K562 (cell line): ENCODE measurements at regions not wholly inside any gene's neighbourhood (a gene's known extent, or its start where the extent isn't known, plus 50 kb on each side); places are given as distances from the start of the nearest gene placed in this dataset.

Experiments used
- ATAC-seq: fragments of 200-7000 bp; cut with Tn5 transposase; 3 replicates; pipeline ENCODE4 v1.9.1; 2020; ENCODE audit warnings: moderate library complexity
- BruUV-seq: library from RNA; stranded (reverse); fragments of 400-500 nt; replicated peaks from 2 replicates; lab custom pipeline; 2021; lab: Mats Ljungman, UMichigan
- CTCF ChIA-PET: fragments of 300-600 bp; formaldehyde crosslinking; extraction: SDS; loops from one replicate; lab custom pipeline; 2021; ENCODE audit warnings: low intra/inter-chr PET ratio; lab: Yijun Ruan, JAX
- POLR2A ChIA-PET: fragments of 300-600, 350-650 bp; sonication (Branson Sonifier 250); formaldehyde crosslinking; extraction: SDS; loops from one replicate; lab custom pipeline; 2021; ENCODE audit warnings: antibody characterized with exemption, inconsistent platforms; lab: Yijun Ruan, JAX
- DNase-seq, 4 experiments: peaks; one replicate each; pipeline versions ENCODE4 v3.0.0 to v3.0.0-alpha.2; 2011 to 2018; ENCODE audit warnings: low spot score in 3 of 4, mixed read lengths in 3 of 4; ENCODE audit errors: extremely low read depth in 1 of 4
- FAIRE-seq: peaks from 2 replicates; lab custom pipeline; 2011; peaks lifted over from hg19 to GRCh38; lab: Jason Lieb, UNC
- H2AFZ ChIP-seq: 2 replicates; pipeline ENCODE4 v1.6.0; 2011; ENCODE audit warnings: low read depth, low read length, control low read depth, inconsistent platforms
- H3K27ac ChIP-seq: fragments of 200-600 bp; 3 replicates; pipeline ENCODE4 v1.8.0; 2011; ENCODE audit warnings: low read depth, mild to moderate bottlenecking, control low read depth, inconsistent platforms, low read length, moderate library complexity, mixed read lengths; ENCODE audit errors: extremely low read depth
- H3K27me3 ChIP-seq, 2 experiments: fragments of 300-600 bp in 1 of 2; 2 replicates in 1 of 2; 3 replicates in 1 of 2; pipeline versions ENCODE4 v1.6.0 to v1.8.0; 2011; ENCODE audit warnings: inconsistent platforms in 2 of 2, low read length in 2 of 2, mild to moderate bottlenecking in 1 of 2, mixed read lengths in 1 of 2, moderate library complexity in 1 of 2; ENCODE audit not compliant: control insufficient read depth in 2 of 2, insufficient read depth in 2 of 2
- H3K36me3 ChIP-seq: fragments of 300-600 bp; 3 replicates; pipeline ENCODE4 v1.8.0; 2011; ENCODE audit warnings: mild to moderate bottlenecking, low read length, inconsistent platforms; ENCODE audit not compliant: control insufficient read depth, insufficient read depth
- H3K4me1 ChIP-seq, 2 experiments: fragments of 200-600 bp in 1 of 2; replicated peaks in 1 of 2; 2 replicates in 1 of 2; 3 replicates in 1 of 2; pipeline versions ENCODE4 v1.5.1 to v1.8.0; 2011; ENCODE audit warnings: inconsistent platforms in 2 of 2, low read length in 2 of 2, mild to moderate bottlenecking in 1 of 2, mixed read lengths in 1 of 2, moderate library complexity in 1 of 2; ENCODE audit not compliant: control insufficient read depth in 2 of 2, insufficient read depth in 2 of 2
- H3K4me2 ChIP-seq: 2 replicates; pipeline ENCODE4 v1.6.1; 2011; ENCODE audit warnings: low read length, control low read depth, inconsistent platforms, mixed read lengths; ENCODE audit not compliant: insufficient read depth
- H3K4me3 ChIP-seq: fragments of 200-600 bp; sonication (generic), shearing (Covaris generic); 2 replicates; pipeline ENCODE4 v1.5.1; 2016; ENCODE audit warnings: control low read depth, inconsistent platforms
- H3K79me2 ChIP-seq: fragments of 200-600 bp; 3 replicates; pipeline ENCODE4 v1.8.0; 2011; ENCODE audit warnings: low read length, inconsistent platforms; ENCODE audit not compliant: control insufficient read depth, insufficient read depth
- H3K9ac ChIP-seq, 2 experiments: 2 replicates each; pipeline versions ENCODE4 v1.6.0 to v1.6.1; 2011; ENCODE audit warnings: low read depth in 2 of 2, low read length in 2 of 2, control low read depth in 1 of 2, inconsistent platforms in 1 of 2, mild to moderate bottlenecking in 1 of 2, mixed read lengths in 1 of 2; ENCODE audit not compliant: insufficient read depth in 1 of 2
- H3K9me1 ChIP-seq: one replicate; pipeline ENCODE4 v1.6.0; 2011; ENCODE audit warnings: inconsistent platforms, mild to moderate bottlenecking, low read length, moderate library complexity; ENCODE audit not compliant: control insufficient read depth, insufficient read depth
- H3K9me3 ChIP-seq: replicated peaks from 2 replicates; pipeline ENCODE4 v1.5.1; 2011; ENCODE audit warnings: low read depth, low read length, inconsistent platforms; ENCODE audit not compliant: control insufficient read depth, insufficient read depth
- H4K20me1 ChIP-seq: replicated peaks from 2 replicates; pipeline ENCODE4 v1.6.1; 2011; ENCODE audit warnings: low read length, inconsistent platforms, mixed read lengths; ENCODE audit not compliant: control insufficient read depth, insufficient read depth
- BACH1 ChIP-seq: fragments of 200-800 bp; sonication (Bioruptor generic); IDR thresholded peaks from 2 replicates; pipeline ENCODE4 v1.6.1; 2016; ENCODE audit warnings: missing genetic modification characterization, missing compliant biosample characterization
- CTBP1 ChIP-seq: fragments of 450-650 bp; IDR thresholded peaks from 2 replicates; pipeline ENCODE4 v1.6.1; 2016; ENCODE audit warnings: borderline replicate concordance
- L3MBTL2 ChIP-seq: fragments of 450-650 bp; IDR thresholded peaks from 2 replicates; pipeline ENCODE4 v1.6.1; 2016; ENCODE audit warnings: mild to moderate bottlenecking, moderate library complexity
- MEIS2 ChIP-seq: fragments of 450-650 bp; IDR thresholded peaks from 2 replicates; pipeline ENCODE4 v1.6.1; 2014; ENCODE audit warnings: mild to moderate bottlenecking; ENCODE audit not compliant: partially characterized antibody
- NCOR1 ChIP-seq: fragments of 450-650 bp; IDR thresholded peaks from 2 replicates; pipeline ENCODE4 v1.6.1; 2016; ENCODE audit warnings: mild to moderate bottlenecking, moderate library complexity
- ZSCAN29 ChIP-seq: fragments of 450-650 bp; IDR thresholded peaks from 2 replicates; pipeline ENCODE4 v1.6.1; 2017
- WGBS: fragments of 100-300 bp; shearing (Covaris generic); methylation state at CpG from one replicate; pipeline ENCODE4 v1.1.6; 2016; ENCODE audit warnings: low coverage, mixed read lengths; ENCODE audit not compliant: insufficient coverage; ENCODE audit errors: missing lambda C conversion rate; 5-methylcytosine and 5-hydroxymethylcytosine counted together
- in situ Hi-C: fragments of 300-500 bp; cut with MboI; formaldehyde crosslinking; loops from 4 replicates; pipeline ENCODE4 v1.15.0; 2018; ENCODE audit warnings: inconsistent platforms, mixed read lengths
- intact Hi-C: fragments of 100-400 bp; cut with micrococcal nuclease; formaldehyde crosslinking; loops from 2 replicates; pipeline ENCODE4 v1.14.2; 2022
- TF ChIP-seq, protein P1 (sequence below): fragments of 450-650 bp; conservative IDR thresholded peaks from 2 replicates; pipeline ENCODE4 v1.6.1; 2016; ENCODE audit warnings: missing genetic modification characterization, low read depth, mild to moderate bottlenecking, control low read depth, missing compliant biosample characterization

DNA sequence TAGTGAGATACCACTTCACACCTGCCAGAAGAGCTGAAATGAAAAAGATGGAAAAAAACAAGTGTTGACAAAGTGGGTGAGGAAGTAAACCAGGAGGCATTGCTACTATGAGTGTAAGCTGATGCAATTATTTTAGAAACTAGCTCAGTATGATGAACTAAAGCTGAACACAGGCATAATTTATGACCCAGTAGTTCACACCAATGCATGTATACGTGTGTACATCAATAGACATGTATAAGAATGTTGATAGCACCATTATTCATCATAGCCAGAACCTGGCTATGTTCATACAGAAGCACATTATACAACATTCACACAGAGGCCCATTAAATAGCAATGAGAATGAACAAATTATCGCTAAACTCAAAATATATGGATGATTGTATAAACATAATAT lies 83.1 kb upstream of the SPOPL start:
- intact Hi-C loops (no loop called here), in situ Hi-C loops (no loop called here)
- H3K9me3 ChIP-seq = no peaks in the 10 kb centered on the region; the same call in 1 of the 2 replicates
- ChIA-PET CTCF (no interaction called here), POLR2A (no interaction called here)
- no TSS peak for BruUV-seq
- H3K36me3 ChIP-seq = no peaks in the 10 kb centered on the region
- ATAC-seq (no peak), FAIRE-seq (no peak), DNase-seq (no peak)
- no peak overlapping the region for H2AFZ ChIP-seq
- no peak for TF ChIP-seq ZSCAN29
- TF ChIP-seq L3MBTL2 = no peak
- peak; percentile 4 for TF ChIP-seq MEIS2
- TF ChIP-seq, protein P1, sequence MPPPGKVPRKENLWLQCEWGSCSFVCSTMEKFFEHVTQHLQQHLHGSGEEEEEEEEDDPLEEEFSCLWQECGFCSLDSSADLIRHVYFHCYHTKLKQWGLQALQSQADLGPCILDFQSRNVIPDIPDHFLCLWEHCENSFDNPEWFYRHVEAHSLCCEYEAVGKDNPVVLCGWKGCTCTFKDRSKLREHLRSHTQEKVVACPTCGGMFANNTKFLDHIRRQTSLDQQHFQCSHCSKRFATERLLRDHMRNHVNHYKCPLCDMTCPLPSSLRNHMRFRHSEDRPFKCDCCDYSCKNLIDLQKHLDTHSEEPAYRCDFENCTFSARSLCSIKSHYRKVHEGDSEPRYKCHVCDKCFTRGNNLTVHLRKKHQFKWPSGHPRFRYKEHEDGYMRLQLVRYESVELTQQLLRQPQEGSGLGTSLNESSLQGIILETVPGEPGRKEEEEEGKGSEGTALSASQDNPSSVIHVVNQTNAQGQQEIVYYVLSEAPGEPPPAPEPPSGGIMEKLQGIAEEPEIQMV (tag) = no peak
- no peak for TF ChIP-seq CTBP1
- TF ChIP-seq NCOR1 = no peak
- TF ChIP-seq BACH1 (tag) = no peak
- no peaks in the 10 kb centered on the region for H3K79me2 ChIP-seq
- WGBS = 18% methylated on average over 2 of the region's 2 CpGs
- H3K4me2 ChIP-seq = no peak overlapping the region
- no peak overlapping the region for H3K4me3 ChIP-seq
- H4K20me1 ChIP-seq = no peaks in the 10 kb centered on the region
- no peak overlapping the region for H3K9ac ChIP-seq
- H3K27me3 ChIP-seq = no peaks in the 10 kb centered on the region
- no peaks in the 10 kb centered on the region for H3K9me1 ChIP-seq
- no peak overlapping the region for H3K27ac ChIP-seq
- H3K4me1 ChIP-seq = no peaks in the 10 kb centered on the region
